ENCODE measurements at regions not wholly inside any gene's neighbourhood (a gene's known extent, or its start where the extent isn't known, plus 50 kb on each side); places are given as distances from the start of the nearest gene placed in this dataset.
"Not testable (repeated sequence)": the region's sequence is repeated elsewhere in the genome, so short reads cannot be mapped to it uniquely, and the experiment has no call there.

DNA sequence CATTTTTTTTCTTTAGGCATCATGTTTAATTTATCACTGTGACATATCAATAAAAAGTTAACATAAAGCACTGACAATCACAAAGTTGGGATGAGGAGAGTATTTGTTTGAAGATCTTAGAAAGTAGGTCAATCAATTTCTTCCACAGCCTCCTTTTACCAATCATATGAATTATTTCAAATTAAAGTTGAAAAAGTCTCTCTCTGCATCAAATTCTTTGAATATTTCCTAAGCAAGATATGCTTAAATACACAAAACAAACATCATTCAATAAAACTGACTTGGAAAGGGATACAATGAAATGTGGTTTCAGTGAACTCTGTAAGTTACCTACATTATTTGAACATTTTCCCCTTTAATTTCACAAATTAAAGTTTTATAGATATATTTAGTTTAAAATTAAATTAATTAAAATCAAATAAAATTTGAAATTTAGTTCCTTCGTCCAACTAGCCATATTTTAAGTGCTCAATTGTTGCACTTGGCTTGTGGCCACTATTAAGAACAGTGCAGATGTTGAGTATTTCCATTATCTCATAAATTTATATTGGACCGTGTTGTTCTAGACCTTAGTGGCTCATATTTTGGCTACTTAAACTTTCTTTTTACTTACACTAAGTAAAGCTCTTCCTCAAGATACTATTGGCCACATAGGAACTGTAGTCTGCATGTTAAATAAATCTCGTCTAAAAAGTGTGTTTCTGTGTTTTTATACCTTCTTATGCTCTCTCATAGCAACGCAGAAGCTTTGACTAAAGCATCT lies 949.7 kb upstream of the NUDT12 start:
- no peak for DNase-seq (ENCODE audit: low read depth in 2 of 2)

DNA sequence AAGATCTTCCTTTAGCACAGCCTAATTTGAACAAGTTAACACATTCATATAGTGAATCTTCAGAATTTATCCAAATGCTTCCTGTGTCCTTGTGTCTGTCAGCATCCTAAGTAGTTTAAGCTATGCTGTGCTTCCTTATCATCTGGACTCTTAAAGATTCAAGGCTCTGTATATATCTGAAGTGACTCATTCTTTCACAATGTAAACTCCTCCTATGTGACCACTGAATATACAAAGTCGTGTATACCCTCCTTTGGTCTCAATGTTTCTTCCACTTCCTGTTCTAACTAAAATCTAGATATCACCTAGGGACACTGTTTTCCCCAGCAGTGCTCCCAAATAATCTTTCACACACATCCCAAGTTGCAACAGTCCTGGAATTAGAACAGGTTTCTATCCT lies 935.7 kb upstream of the NUDT12 start:
- no peak for DNase-seq (ENCODE audit: low read depth in 2 of 2)

DNA sequence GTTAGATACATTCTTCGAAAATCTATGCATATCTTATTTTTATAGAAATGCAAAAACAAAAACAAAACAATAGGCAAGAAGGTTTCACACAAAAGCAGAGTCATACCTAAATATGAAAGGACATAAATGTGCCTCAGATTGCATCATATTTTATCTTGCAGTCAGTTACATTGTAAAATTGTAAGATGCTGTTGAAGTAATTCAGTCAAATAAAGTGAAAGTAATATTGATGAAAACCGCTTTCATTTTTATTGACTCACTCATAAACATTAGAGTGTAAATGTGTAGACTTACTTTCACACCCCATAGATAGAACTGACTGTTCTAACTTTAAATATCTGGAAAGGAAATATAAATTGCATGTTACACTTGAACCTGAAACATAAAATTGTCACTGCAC lies 931.5 kb upstream of the NUDT12 start:
- DNase-seq (ENCODE audit: low read depth in 2 of 2): no peak

DNA sequence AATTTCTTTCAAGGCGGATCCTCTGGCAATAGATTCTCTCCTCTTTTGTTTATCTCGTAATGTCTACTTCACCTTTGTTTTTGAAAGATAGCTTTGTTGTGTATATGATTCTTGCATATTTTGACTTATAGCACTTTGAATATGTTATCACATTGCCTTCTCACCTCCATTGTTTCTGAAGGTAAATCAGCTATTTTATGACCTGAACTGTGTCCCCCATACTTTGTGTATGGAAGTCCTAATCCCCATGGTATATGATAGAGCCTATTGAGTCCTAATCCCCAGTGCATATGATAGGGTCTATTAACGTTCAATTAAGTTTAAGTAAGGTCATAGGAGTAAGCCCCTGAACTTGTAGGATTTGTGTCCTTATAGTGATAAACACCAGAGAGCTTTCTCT lies 910.2 kb upstream of the NUDT12 start:
- no peak for DNase-seq (ENCODE audit: low read depth in 2 of 2)

DNA sequence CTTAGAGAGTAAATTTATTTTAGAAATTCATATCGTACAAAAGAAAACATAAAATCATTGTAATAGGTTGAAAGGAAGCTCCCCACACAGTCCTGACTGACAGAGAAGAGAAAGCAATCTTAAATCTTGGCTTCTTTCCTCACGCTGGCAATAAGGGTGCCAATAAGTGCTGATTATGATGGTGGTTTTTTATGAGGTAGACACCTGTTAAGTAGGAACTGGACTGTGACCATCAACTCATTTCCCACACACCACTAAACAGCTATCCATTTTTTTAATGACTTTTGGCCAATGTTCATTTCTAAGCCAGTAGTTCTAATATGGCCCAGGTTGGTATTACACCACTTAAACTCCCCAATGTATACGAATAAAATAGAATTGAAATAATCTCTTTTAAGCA lies 893.5 kb upstream of the NUDT12 start:
- no peak for DNase-seq (ENCODE audit: low read depth in 2 of 2)

DNA sequence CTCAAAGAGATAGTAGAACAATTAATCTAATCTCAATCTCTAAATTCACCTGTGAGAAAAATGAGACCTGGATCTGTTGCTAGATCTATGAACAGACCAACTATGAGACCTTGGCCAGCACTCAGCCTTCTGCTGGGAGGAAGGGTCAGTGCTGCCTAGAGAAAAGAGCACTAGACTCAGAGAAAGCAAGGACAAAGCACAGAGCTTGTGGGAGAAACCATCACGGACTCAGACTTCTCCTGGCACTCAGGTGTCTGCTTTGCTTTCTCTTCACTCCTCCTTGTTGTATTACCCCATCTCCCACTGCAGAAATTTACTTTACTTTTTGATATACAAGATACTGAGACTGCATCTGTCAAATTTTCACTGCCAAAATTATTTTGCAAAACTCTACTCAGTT lies 890.0 kb upstream of the NUDT12 start:
- no peak for DNase-seq (ENCODE audit: low read depth in 2 of 2)

DNA sequence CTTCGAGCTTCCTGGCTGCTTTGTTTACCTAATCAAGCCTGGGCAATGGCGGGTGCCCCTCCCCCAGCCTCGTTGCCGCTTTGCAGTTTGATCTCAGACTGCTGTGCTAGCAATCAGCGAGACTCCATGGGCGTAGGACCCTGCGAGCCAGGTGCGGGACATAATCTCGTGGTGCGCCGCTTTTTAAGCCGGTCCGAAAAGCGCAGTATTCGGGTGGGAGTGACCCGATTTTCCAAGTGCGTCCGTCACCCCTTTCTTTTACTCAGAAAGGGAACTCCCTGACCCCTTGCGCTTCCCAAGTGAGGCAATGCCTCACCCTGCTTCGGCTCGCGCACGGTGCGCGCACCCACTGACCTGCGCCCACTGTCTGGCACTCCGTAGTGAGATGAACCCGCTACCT lies 889.3 kb upstream of the NUDT12 start:
- not testable (repeated sequence) for DNase-seq (ENCODE audit: low read depth in 2 of 2)

DNA sequence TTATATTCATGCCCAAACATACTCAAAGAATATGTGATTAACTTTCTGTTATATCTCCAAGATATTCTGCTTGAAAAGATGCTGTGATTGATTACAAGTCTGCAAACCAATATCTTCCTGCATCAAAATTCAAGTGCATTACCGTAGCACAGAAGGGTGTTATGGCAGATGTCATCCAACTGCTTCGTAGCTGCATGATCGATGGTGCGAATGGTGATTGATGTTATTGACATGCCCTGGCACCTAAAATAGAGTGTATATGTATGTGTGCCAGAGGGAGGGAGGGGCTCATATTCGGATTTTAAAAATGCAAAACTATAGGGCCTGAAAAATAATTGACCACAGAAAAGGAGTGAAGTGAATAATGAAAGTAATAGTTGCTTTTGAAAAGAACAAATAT lies 882.1 kb upstream of the NUDT12 start:
- no peak for DNase-seq (ENCODE audit: low read depth in 2 of 2)

DNA sequence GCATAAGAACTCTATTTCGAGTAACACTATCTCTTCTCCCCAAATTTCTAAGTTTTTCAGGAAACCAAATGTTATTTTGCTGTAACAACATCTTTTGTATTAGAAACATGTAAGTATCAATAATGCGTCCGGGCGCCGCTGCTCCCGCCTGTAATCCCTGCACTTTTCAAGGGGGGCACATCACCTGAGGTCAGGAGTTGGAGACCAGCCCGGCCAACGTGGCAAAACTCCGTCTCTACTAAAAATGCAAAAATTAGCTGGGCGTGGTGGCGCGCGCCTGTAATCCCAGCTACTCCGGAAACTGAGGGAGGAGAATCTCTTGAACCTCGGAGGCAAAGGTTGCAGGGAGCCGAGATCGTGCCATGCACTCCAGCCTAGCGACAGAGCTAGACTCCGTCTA lies 881.1 kb upstream of the NUDT12 start:
- DNase-seq (ENCODE audit: low read depth in 2 of 2): no peak

DNA sequence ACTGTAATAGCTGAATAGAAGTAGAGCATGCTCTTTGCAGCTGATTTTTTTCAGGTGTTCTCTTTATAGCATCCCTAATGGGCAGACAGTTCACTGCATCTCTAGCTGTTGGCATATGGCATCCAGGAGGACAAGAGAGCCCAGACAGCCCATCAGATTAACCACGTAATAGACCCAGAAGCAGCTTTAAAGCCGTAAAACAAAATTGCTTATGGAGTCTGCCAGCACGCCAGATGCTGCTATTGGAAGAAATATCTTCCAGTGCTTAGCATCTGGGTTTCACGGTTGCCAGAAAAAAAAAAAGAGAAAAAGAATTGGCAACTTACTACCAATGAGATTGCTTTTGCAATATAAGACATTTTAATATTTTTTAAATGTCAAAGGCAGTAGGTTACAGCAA lies 869.4 kb upstream of the NUDT12 start:
- no peak for DNase-seq (ENCODE audit: low read depth in 2 of 2)

DNA sequence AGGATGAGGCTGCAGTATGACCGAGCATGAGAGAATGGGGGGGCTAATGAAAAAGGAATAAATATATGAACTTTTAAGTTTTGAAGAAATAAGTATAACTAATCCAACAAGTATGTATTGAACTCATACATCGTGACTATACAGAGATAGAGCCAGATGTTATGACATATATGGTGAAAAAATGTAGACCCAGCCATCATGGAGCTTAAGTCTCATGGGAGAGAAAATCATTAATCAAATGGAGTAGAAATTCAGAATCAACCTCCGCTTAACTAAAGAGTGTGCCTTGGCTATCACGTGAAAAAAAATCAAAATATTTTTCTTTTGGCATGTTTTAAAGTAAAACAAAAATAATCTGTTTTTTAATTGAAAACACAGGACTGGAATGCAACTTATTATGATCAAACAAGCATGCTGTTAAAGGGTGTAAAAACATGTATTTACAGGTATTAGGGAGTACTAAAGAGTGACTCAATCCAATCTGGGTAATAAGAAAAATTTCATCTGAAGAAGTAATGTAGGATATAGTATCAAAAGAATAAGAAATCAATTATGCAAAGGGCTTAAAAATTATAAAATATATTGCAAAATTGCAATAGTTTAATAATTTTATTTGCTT lies 868.5 kb upstream of the NUDT12 start:
- no peak for DNase-seq (ENCODE audit: low read depth in 2 of 2)

DNA sequence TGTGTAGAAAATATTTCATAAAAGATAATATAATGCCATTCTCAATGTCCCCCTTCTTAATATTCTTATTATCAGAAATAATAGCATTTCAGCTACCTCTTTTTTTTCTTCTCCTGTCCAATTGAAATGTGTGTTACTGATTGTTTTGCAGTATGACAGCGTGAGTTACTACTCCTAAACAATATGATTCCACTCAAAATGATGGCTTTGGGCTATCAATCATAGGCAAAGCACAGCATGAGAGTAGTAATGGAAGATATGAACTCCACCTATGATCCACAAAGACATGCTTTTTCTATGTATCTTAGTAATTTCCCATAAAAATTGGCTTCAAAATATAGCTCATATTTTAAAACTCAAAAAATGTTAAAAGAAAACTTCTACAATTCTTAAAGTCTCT lies 867.3 kb upstream of the NUDT12 start:
- DNase-seq (ENCODE audit: low read depth in 2 of 2): no peak

DNA sequence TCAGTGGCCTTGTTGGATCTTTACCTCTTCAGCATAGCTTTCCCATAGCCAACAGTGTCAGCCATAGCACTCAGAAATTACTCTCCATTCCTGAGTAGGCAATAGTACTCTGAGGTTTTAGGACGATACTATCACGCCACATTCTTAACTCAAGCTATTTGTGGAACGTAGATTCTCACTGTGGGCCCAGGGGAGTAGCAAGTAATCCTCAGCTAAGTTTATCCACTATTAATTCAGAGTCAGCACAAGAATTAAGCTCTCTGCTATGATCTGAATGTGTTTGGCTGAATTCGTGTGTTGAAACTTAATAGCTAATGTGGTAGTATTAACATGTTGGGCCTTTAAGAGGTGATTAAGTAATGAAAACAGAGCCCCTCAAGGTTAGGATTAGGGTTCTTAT lies 858.8 kb upstream of the NUDT12 start:
- no peak for DNase-seq (ENCODE audit: low read depth in 2 of 2)

DNA sequence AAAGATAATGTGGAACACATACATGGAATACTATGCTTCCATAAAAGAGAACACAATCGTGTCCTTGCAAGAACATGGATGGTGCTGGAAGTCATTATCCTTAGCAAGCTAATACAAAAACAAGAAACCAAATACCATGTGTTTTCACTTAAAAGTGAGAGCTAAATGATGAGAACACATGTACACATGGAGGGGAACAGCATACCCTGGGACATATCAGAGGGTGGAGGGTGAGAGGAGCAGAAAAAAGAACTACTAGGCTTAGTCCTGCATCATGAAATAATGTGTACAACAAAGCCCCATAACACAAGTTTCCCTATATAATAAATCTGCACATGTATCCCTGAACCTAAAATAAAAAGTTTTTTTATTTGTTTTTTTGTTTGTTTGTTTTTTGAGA lies 855.5 kb upstream of the NUDT12 start:
- DNase-seq (ENCODE audit: low read depth in 2 of 2): no peak

DNA sequence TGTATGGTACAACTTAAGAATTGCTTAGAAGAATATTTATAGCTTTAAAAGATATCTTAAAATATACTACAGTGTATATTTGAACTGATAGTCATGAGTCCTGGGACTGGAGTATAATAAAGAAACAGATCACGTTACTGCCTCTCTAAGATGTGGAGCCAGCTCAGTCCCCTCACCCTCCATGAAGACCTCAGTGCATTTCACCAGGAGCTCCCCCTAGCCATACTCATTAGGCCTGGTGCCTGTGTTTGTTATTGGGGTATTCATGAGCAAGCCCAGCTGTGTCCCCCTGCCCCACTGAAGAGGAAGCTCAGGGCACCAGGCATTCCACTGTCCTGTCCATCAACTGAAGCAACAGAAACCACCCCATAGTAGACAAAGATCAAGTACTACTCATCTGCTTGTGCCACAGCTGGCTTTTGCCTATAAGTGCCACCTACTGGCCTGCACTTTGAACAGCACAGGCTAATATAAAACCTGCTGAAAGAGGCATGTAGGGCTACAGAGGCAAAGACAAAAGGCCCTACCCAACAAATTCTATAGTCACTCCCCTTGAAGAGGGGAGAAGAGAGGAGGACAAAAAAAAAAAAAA lies 850.2 kb upstream of the NUDT12 start:
- DNase-seq (ENCODE audit: low read depth in 2 of 2): no peak

DNA sequence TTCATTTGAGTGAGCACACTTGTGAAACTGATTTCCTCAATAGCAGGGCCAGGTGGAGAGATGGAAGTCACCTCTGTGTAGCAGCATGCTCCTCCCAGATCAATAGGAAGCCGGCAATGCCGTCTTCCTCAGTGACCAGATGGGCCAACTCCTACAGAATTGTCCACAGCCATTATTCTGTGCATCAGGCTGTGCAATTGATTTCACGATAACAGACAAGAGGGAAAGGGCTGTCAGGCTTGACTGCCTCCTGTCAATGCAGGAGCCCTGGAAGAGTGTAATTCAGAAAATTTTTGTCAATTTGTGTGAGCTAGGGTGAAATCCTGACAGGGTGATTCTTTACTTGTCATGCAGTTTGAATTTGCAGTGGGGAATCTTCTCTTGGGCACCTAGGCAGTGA lies 838.4 kb upstream of the NUDT12 start:
- DNase-seq (ENCODE audit: low read depth in 2 of 2): no peak

DNA sequence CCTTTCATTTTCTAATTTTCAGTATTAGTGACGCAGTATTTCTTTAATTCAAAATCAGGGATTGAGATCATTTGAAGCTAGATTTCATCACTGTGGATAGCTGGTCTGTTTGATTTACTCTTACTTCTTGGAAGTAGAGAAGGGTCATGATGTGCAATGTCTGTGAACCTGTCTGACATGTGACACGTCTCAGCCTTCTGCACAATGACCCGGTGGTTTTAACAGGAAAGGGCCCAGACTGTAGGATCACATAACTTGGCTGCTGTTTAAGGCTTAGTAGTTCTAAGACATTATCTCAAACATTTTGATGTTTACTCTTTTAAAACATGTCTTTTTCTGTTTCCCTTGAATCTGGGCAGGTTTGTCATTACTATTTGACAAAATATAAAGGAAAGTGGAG lies 823.3 kb upstream of the NUDT12 start:
- no peak for DNase-seq (ENCODE audit: low read depth in 2 of 2)

DNA sequence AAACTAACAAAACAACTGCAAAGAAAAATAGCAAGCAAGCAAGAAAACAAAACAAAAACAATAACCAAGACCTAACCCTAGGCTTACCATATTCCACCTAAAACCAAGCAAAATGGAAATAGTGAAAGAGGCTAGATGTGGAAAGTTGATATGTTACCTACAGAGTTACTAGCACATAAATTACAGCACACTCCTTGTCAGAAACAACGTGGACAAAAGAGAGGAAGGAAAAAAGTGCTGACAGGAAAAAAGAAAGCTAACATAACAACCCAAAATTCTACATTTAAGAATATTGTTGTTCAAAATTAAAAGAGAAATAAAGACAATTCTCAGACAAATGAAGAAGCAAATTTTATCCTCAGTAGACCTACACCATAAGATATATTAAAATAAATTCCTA lies 812.8 kb upstream of the NUDT12 start:
- no peak for DNase-seq (ENCODE audit: low read depth in 2 of 2)

DNA sequence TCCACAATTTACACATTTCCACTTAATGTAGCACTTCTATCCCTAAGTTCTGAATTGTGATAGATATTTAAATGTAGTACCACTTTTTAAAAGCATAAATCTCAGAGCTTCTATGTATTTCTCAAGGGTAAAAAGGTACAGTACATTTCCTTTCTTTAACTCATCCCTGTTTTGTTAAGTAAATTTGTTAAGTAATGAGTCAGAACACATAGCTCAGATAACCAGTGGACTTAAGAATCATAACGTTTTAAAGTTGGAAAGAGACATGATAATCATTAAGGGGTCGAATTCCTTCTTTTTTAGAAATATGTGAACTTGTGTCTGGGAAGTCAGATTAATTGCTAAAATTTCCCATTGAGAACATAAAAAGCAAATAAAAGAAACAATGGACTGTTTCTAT lies 810.2 kb upstream of the NUDT12 start:
- no peak for DNase-seq (ENCODE audit: low read depth in 2 of 2)

DNA sequence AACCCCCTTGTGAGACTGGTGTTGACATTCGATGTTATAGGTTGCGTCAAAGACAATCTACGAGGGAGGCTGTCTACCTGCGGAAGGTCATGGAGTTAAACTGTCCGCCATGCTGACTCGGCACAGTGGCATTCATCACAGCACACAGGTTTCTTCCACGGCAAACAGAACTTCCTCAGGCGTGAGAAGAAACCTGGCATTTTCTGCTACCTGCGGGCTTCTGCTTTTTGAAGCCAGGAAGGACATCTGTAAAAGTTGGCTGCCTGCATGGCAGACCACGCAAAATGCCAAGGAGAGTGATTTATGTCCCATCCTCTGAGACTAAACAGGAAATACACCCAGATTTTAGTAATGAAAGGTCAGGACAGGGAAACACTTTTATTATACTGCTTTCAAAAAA lies 809.8 kb upstream of the NUDT12 start:
- no peak for DNase-seq (ENCODE audit: low read depth in 2 of 2)

DNA sequence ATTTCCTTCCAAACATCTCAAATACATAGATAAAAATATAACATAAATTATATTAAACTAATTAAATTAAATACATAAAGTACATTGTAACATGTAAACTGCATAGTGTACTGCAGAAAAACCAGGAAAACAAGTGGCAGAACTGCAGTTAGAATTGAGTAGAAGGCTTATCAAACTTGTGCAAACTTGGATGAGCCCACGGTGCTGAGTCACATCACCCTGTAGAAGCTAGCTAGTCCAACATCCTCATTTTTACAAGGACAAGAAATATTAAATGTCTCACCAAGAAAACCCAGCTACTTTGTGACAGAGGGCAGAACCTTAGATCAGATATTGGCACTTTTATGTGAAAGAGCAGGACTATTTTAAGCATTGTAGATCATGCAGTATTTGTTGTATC lies 807.9 kb upstream of the NUDT12 start:
- DNase-seq (ENCODE audit: low read depth in 2 of 2): no peak

DNA sequence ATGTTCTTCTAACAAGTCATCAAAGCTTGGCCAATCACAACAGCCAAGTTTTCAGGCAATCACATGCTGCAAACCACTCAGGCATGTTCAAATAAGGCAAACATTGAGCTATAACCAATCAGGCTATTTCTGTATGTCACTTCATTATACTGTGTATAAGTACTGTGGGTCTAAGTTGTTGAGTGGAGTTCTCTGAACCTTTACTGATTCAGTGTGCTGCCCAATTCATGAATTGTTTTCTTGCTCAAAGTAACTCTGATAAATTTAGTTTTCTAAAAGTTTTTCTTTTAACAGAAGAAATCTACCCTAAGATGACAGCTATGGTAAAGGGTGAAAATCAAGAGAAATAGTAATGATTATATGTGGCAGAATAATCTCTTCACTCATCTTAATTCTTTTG lies 805.4 kb upstream of the NUDT12 start:
- no peak for DNase-seq (ENCODE audit: low read depth in 2 of 2)

DNA sequence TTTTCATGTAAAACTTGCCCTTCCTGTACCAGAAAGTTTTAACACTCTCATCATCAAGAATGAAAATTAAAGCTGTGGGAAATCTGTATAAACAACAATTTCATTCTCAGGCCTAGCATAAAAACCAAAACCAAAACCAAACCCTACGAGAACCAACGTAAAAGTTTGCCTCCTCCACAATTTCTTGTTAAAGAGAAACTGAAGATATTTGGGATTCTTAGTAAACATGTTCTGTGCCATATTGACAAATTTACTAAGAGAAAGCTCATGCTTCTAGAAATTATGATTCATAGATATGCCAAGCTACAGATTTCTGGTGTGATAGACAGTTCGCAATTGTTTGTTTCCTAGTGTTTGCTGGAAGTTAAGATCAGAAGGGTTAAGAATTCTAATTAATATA lies 801.0 kb upstream of the NUDT12 start:
- DNase-seq (ENCODE audit: low read depth in 2 of 2): no peak

DNA sequence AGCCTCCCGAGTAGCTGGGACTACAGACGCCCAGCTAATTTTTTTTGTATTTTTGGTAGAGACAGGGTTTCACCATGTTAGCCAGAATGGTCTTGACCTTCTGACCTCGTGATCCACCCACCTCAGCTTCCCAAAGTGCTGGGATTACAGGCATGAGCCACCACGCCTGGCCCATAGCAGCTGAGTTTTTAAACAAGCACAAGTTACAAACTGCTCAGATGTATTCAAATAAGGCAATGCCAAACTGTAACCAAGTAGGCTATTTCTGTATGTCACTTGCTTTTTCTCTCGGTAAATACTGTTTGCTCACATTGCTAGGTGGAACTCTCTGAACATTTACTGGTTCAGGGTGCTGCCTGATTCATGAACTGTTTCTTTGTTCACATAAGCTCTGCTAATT lies 799.3 kb upstream of the NUDT12 start:
- DNase-seq (ENCODE audit: low read depth in 2 of 2): no peak

Measured in stimulated activated CD4-positive, alpha-beta T cell treated with anti-CD3 and anti-CD28 coated beads, Interleukin-12 subunit alpha, Interleukin-12 subunit beta, amount 100 ng/mL, for 24 hours (primary cell).